Thyroid gland (tissue), 4 donors: ENCODE measurements at regions not wholly inside any gene's neighbourhood (a gene's known extent, or its start where the extent isn't known, plus 50 kb on each side); places are given as distances from the start of the nearest gene placed in this dataset.

Experiments
- DNase-seq, 2 donors: peaks; one replicate each; pipeline ENCODE4 v3.0.0-alpha.2; 2019
- H3K27ac ChIP-seq, 3 donors: fragments of 200-600 bp; sonication (generic); 1 replicate in 2 of 3; 2 replicates in 1 of 3; pipeline ENCODE4 v1.5.1; 2016 to 2019; ENCODE audit warnings: mild to moderate bottlenecking in 1 of 3, moderate library complexity in 1 of 3
- H3K27me3 ChIP-seq: fragments of 200-600 bp; sonication (generic); one replicate; pipeline ENCODE4 v1.5.1; 2019
- H3K36me3 ChIP-seq, 2 donors: fragments of 200-600 bp; sonication (generic); one replicate each; pipeline ENCODE4 v1.5.1; 2016 to 2019
- H3K4me1 ChIP-seq, 2 donors: fragments of 200-600 bp; sonication (generic); one replicate each; pipeline ENCODE4 v1.5.1; 2017 to 2019
- H3K4me3 ChIP-seq, 3 donors: fragments of 200-600 bp; sonication (generic); replicated peaks in 1 of 3; 1 replicate in 2 of 3; 2 replicates in 1 of 3; pipeline ENCODE4 v1.5.1; 2016; ENCODE audit warnings: mild to moderate bottlenecking in 1 of 3
- H3K9me3 ChIP-seq: fragments of 200-600 bp; sonication (generic); one replicate; pipeline ENCODE4 v1.5.1; 2017
- CTCF ChIP-seq, 6 experiments: fragments of 200-600 bp in 3 of 6; fragments of 450-650 bp in 3 of 6; sonication (generic) in 3 of 6; IDR thresholded peaks; one replicate each; pipeline ENCODE4 v1.5.1; 2016 to 2019; ENCODE audit warnings: antibody characterized with exemption in 6 of 6, mild to moderate bottlenecking in 2 of 6, inconsistent platforms in 1 of 6, moderate library complexity in 1 of 6
- POLR2A ChIP-seq, 2 donors: fragments of 450-650 bp; IDR thresholded peaks; one replicate each; pipeline ENCODE4 v1.6.1; 2017; ENCODE audit warnings: antibody characterized with exemption in 2 of 2, mild to moderate bottlenecking in 2 of 2, moderate library complexity in 1 of 2
- WGBS, 2 donors: methylation state at CpG; one replicate each; pipeline ENCODE4 v1.1.5; 2017; 5-methylcytosine and 5-hydroxymethylcytosine counted together
- intact Hi-C: fragments of 100-400 bp; cut with DNase I; formaldehyde crosslinking; loops from one replicate; pipeline ENCODE4 v1.15.1; 2023

GRCh38 chr10:36516281-36516680 is 609.1 kb upstream of the ANKRD30A start:
- DNase-seq: no peak
- no peaks in the 10 kb centered on the region for H3K36me3 ChIP-seq
- no peaks in the 10 kb centered on the region for H3K9me3 ChIP-seq
- TF ChIP-seq POLR2A (IDR thresholded peaks at IDR 0.05) (no peak), CTCF (IDR thresholded peaks at IDR 0.05) (no peak)
- H3K27ac ChIP-seq: no peak overlapping the region
- H3K27me3 ChIP-seq: no peaks in the 10 kb centered on the region
- H3K4me1 ChIP-seq: no peaks in the 10 kb centered on the region
- intact Hi-C loops: no loop called here
- no peak overlapping the region for H3K4me3 ChIP-seq

- Histone ChIP-seq H3K36me3 (no peaks in the 10 kb centered on the region), H3K27ac (no peak overlapping the region), H3K27me3 (no peaks in the 10 kb centered on the region), H3K4me1 (no peaks in the 10 kb centered on the region), H3K4me3 (no peak overlapping the region), H3K9me3 (no peaks in the 10 kb centered on the region)
- intact Hi-C loops: no loop called here
- 78 to 83% methylated on average over 2 of the region's 2 CpGs for WGBS, 2 donors
- no peak for TF ChIP-seq POLR2A (IDR thresholded peaks at IDR 0.05)
- TF ChIP-seq CTCF (IDR thresholded peaks at IDR 0.05): no peak
- no peak for DNase-seq
Measured at GRCh38 chr10:36515319-36515718, 610.1 kb upstream of the ANKRD30A start.

GRCh38 chr10:36507715-36508114 is 617.7 kb upstream of the ANKRD30A start:
- Histone ChIP-seq H3K9me3 (no peaks in the 10 kb centered on the region), H3K27me3 (no peaks in the 10 kb centered on the region), H3K4me3 (no peak overlapping the region), H3K36me3 (no peaks in the 10 kb centered on the region), H3K27ac (no peak overlapping the region), H3K4me1 (no peaks in the 10 kb centered on the region)
- intact Hi-C loops: no loop called here
- DNase-seq: no peak
- TF ChIP-seq CTCF (IDR thresholded peaks at IDR 0.05) (no peak), POLR2A (IDR thresholded peaks at IDR 0.05) (no peak)
- WGBS, 2 donors: 81 to 85% methylated on average over 3 of the region's 3 CpGs

- Histone ChIP-seq H3K36me3 (no peaks in the 10 kb centered on the region), H3K9me3 (no peaks in the 10 kb centered on the region), H3K4me3 (no peak overlapping the region), H3K4me1 (no peaks in the 10 kb centered on the region), H3K27me3 (no peaks in the 10 kb centered on the region), H3K27ac (no peak overlapping the region)
- TF ChIP-seq POLR2A (IDR thresholded peaks at IDR 0.05) (no peak), CTCF (IDR thresholded peaks at IDR 0.05) (no peak)
- intact Hi-C loops: no loop called here
- 73 to 83% methylated on average over 5 of the region's 5 CpGs for WGBS, 2 donors
- DNase-seq: no peak
Measured at GRCh38 chr10:36506697-36507496, 618.5 kb upstream of the ANKRD30A start.

GRCh38 chr10:36506261-36506660 is 619.1 kb upstream of the ANKRD30A start:
- no peaks in the 10 kb centered on the region for H3K4me1 ChIP-seq
- no peak for DNase-seq
- 46 to 47% methylated on average over 4 of the region's 4 CpGs for WGBS, 2 donors
- intact Hi-C loops: no loop called here
- H3K27ac ChIP-seq: no peak overlapping the region
- H3K36me3 ChIP-seq: no peaks in the 10 kb centered on the region
- TF ChIP-seq CTCF (IDR thresholded peaks at IDR 0.05): no peak
- TF ChIP-seq POLR2A (IDR thresholded peaks at IDR 0.05): no peak
- no peaks in the 10 kb centered on the region for H3K27me3 ChIP-seq
- H3K4me3 ChIP-seq: no peak overlapping the region
- no peaks in the 10 kb centered on the region for H3K9me3 ChIP-seq
